ENCODE measurements at regions not wholly inside any gene's neighbourhood (a gene's known extent, or its start where the extent isn't known, plus 50 kb on each side); places are given as distances from the start of the nearest gene placed in this dataset.
"Not testable (repeated sequence)": the region's sequence is repeated elsewhere in the genome, so short reads cannot be mapped to it uniquely, and the experiment has no call there.

DNA sequence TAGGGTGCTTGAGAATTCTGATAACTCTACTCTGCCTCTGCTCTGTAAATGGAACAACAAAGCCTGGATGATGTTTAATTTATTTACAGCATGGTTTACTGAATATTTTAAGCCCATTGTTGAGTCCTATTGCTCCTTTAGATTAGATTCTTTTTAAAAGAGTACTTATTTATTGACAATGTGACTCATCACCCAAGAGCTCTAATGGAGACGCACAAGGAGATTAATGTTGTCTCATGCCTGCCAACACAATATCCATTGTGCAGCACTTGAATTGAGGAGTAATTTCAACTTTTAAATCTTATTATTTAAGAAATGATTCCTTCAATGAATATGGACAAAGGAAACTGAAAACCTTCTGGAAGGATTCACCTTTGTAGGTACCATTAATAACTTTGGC, 691.4 kb downstream of the ZBBX start:
- Histone ChIP-seq H3K27ac (no peak overlapping the region), H3K4me2 (no peak overlapping the region), H3K4me3 (no peak overlapping the region), H3K9me3 (no peaks in the 10 kb centered on the region), H3K4me1 (no peaks in the 10 kb centered on the region)
- WGBS (ENCODE audit: missing lambda C conversion rate), result 25% methylated on average over 1 of the region's 1 CpG
- ATAC-seq (no peak), DNase-seq (ENCODE audit: low read depth in 1 of 2, low spot score in 1 of 2) (no peak), FAIRE-seq (no peak)
- POLR2A ChIA-PET, result no interaction called here
- TF ChIP-seq KDM5A (IDR thresholded peaks at IDR 0.05) (no peak), ZC3H11A (IDR thresholded peaks at IDR 0.05) (no peak), FOXS1 (CRISPR knock-in tag; IDR thresholded peaks at IDR 0.05) (no peak), NPAS2 (CRISPR knock-in tag; IDR thresholded peaks at IDR 0.05; ENCODE audit: borderline replicate concordance) (no peak), CHD2 (IDR thresholded peaks at IDR 0.05; ENCODE audit: low read length, partially characterized antibody) (no peak), EP300 (IDR thresholded peaks at IDR 0.05) (no peak)
- TF ChIP-seq, protein P1, sequence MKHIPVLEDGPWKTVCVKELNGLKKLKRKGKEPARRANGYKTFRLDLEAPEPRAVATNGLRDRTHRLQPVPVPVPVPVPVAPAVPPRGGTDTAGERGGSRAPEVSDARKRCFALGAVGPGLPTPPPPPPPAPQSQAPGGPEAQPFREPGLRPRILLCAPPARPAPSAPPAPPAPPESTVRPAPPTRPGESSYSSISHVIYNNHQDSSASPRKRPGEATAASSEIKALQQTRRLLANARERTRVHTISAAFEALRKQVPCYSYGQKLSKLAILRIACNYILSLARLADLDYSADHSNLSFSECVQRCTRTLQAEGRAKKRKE (CRISPR knock-in tag; IDR thresholded peaks at IDR 0.05; ENCODE audit: low read depth), result no peak
- CTCF ChIA-PET, result no interaction called here

DNA sequence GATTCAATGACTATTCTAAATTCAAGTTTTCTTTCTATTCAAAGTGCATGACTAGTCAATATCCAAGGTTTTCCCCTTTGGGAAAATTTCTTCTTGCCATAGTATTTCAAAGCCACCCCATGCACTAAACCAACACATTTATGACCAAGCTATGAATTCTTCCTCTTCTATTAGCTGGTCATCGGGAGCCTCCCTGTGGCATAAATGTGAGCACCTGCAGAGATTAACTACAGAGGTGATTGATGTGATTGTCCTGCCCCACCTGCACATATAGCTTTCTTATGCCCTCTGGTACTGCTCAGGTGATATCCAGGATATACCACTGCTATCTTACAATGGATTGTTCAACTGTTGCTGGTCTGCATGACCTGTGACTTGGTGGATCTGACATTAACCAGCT, 694.9 kb downstream of the ZBBX start:
- no peak overlapping the region for H3K4me2 ChIP-seq
- no peaks in the 10 kb centered on the region for H3K9me3 ChIP-seq
- H3K27ac ChIP-seq, result no peak overlapping the region
- no peaks in the 10 kb centered on the region for H3K4me1 ChIP-seq
- POLR2A ChIA-PET, result no interaction called here
- DNase-seq (ENCODE audit: low read depth in 1 of 2, low spot score in 1 of 2) (no peak), FAIRE-seq (no peak), ATAC-seq (no peak)
- TF ChIP-seq SMC3 (IDR thresholded peaks at IDR 0.05), result no peak
- no peak for TF ChIP-seq HDAC2 (IDR thresholded peaks at IDR 0.05)
- no peak for TF ChIP-seq NR3C1 (IDR thresholded peaks at IDR 0.05)
- TF ChIP-seq, protein P2, sequence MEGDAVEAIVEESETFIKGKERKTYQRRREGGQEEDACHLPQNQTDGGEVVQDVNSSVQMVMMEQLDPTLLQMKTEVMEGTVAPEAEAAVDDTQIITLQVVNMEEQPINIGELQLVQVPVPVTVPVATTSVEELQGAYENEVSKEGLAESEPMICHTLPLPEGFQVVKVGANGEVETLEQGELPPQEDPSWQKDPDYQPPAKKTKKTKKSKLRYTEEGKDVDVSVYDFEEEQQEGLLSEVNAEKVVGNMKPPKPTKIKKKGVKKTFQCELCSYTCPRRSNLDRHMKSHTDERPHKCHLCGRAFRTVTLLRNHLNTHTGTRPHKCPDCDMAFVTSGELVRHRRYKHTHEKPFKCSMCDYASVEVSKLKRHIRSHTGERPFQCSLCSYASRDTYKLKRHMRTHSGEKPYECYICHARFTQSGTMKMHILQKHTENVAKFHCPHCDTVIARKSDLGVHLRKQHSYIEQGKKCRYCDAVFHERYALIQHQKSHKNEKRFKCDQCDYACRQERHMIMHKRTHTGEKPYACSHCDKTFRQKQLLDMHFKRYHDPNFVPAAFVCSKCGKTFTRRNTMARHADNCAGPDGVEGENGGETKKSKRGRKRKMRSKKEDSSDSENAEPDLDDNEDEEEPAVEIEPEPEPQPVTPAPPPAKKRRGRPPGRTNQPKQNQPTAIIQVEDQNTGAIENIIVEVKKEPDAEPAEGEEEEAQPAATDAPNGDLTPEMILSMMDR (IDR thresholded peaks at IDR 0.05), result no peak
- TF ChIP-seq, protein P3, sequence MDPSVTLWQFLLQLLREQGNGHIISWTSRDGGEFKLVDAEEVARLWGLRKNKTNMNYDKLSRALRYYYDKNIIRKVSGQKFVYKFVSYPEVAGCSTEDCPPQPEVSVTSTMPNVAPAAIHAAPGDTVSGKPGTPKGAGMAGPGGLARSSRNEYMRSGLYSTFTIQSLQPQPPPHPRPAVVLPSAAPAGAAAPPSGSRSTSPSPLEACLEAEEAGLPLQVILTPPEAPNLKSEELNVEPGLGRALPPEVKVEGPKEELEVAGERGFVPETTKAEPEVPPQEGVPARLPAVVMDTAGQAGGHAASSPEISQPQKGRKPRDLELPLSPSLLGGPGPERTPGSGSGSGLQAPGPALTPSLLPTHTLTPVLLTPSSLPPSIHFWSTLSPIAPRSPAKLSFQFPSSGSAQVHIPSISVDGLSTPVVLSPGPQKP (IDR thresholded peaks at IDR 0.05; ENCODE audit: low read depth, low read length), result no peak
- TF ChIP-seq, protein P4, sequence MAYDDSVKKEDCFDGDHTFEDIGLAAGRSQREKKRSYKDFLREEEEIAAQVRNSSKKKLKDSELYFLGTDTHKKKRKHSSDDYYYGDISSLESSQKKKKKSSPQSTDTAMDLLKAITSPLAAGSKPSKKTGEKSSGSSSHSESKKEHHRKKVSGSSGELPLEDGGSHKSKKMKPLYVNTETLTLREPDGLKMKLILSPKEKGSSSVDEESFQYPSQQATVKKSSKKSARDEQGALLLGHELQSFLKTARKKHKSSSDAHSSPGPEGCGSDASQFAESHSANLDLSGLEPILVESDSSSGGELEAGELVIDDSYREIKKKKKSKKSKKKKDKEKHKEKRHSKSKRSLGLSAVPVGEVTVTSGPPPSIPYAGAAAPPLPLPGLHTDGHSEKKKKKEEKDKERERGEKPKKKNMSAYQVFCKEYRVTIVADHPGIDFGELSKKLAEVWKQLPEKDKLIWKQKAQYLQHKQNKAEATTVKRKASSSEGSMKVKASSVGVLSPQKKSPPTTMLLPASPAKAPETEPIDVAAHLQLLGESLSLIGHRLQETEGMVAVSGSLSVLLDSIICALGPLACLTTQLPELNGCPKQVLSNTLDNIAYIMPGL (CRISPR knock-in tag; IDR thresholded peaks at IDR 0.05; ENCODE audit: borderline replicate concordance), result no peak
- TF ChIP-seq POLR2A (IDR thresholded peaks at IDR 0.05; ENCODE audit: low read length), result no peak
- no peak for TF ChIP-seq TP53 (CRISPR knock-in tag; IDR thresholded peaks at IDR 0.05)
- TF ChIP-seq KDM5A (IDR thresholded peaks at IDR 0.05), result no peak
- no peak for TF ChIP-seq NFE2L2 (conservative IDR thresholded peaks at IDR 0.05; ENCODE audit: low read length)
- TF ChIP-seq HOXB5 (CRISPR knock-in tag; IDR thresholded peaks at IDR 0.05), result no peak
- no peak for TF ChIP-seq KDM1A (IDR thresholded peaks at IDR 0.05; ENCODE audit: low read depth)
- no peak for TF ChIP-seq GATA3 (IDR thresholded peaks at IDR 0.05; ENCODE audit: borderline replicate concordance)
- CTCF ChIA-PET, result interaction anchor here (1.0 to 1.1 kb wide), 2 partner anchors 9 to 10 kb away, joined by 3 read pairs; no protein-coding TSS in a partner anchor
- H3K4me3 ChIP-seq, result no peak overlapping the region
- 0% methylated on average over 1 of the region's 1 CpG for WGBS (ENCODE audit: missing lambda C conversion rate)

DNA sequence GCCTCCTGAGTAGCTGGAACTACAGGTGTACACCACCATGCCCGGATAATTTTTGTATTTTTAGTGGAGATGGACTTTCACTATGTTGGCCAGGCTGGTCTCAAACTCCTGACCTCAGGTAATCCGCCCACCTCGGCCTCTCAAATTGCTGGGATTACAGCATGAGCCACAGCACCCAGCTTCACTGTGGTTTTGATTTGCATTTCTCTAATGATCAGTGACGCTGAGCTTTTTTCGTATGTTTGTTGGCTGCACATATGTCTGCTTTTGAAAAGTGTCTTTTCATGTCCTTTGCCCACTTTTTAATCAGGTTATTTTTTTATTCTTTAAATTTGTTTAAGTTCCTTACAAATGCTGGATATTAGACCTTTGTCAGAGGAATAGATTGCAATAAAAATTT, 696.0 kb downstream of the ZBBX start:
- H3K27ac ChIP-seq; ATAC-seq; H3K4me1 ChIP-seq; POLR2A ChIA-PET; CTCF ChIA-PET; DNase-seq (ENCODE audit: low read depth in 1 of 2, low spot score in 1 of 2); FAIRE-seq; H3K4me3 ChIP-seq; H3K4me2 ChIP-seq; H3K9me3 ChIP-seq: not testable (repeated sequence)
- 34% methylated on average over 5 of the region's 5 CpGs for WGBS (ENCODE audit: missing lambda C conversion rate)
